Stomach (tissue), 8 donors: ENCODE measurements at regions not wholly inside any gene's neighbourhood (a gene's known extent, or its start where the extent isn't known, plus 50 kb on each side); places are given as distances from the start of the nearest gene placed in this dataset.

Source experiments
- DNase-seq, 2 donors: peaks; one replicate each; pipeline versions ENCODE4 v3.0.0 to v3.0.0-alpha.2; 2013 to 2019
- H3K27ac ChIP-seq, 5 donors: fragments of 200-600 bp in 4 of 5; sonication (generic) in 4 of 5; one replicate each; pipeline ENCODE4 v1.5.1; 2013 to 2019; ENCODE audit warnings: mild to moderate bottlenecking in 1 of 5, moderate library complexity in 1 of 5
- H3K27me3 ChIP-seq, 3 donors: fragments of 200-600 bp; sonication (generic); one replicate each; pipeline ENCODE4 v1.5.1; 2017 to 2019; ENCODE audit warnings: mixed run types in 1 of 3
- H3K36me3 ChIP-seq, 4 donors: fragments of 200-600 bp; sonication (generic); 1 replicate in 3 of 4; 2 replicates in 1 of 4; pipeline ENCODE4 v1.5.1; 2016 to 2019
- H3K4me1 ChIP-seq, 4 donors: fragments of 200-600 bp; sonication (generic); one replicate each; pipeline ENCODE4 v1.5.1; 2016 to 2019
- H3K4me3 ChIP-seq, 4 donors: fragments of 200-600 bp; sonication (generic) in 3 of 4; one replicate each; pipeline ENCODE4 v1.5.1; 2016 to 2019; ENCODE audit warnings: mild to moderate bottlenecking in 1 of 4
- H3K9me3 ChIP-seq, 4 donors: fragments of 200-600 bp; sonication (generic); one replicate each; pipeline ENCODE4 v1.5.1; 2016 to 2019
- EP300 ChIP-seq: sonication (generic); formaldehyde crosslinking; IDR thresholded peaks from one replicate; pipeline ENCODE4 v1.6.1; 2017; ENCODE audit warnings: antibody characterized with exemption
- POLR2A ChIP-seq, 4 donors: fragments of 450-650 bp; IDR thresholded peaks; one replicate each; pipeline ENCODE4 v1.6.1; 2016; ENCODE audit warnings: antibody characterized with exemption in 4 of 4, control low read depth in 2 of 4, mild to moderate bottlenecking in 1 of 4, moderate library complexity in 1 of 4
- POLR2AphosphoS5 ChIP-seq, 3 donors: sonication (generic); formaldehyde crosslinking; IDR thresholded peaks; one replicate each; pipeline ENCODE4 v1.6.1; 2016; ENCODE audit warnings: antibody characterized with exemption in 3 of 3
- WGBS, 5 donors: extraction: QIAGEN DNeasy Blood & Tissue Kit in 3 of 5; methylation state at CpG; one replicate each; pipeline versions ENCODE4 v1.1.5 to v1.1.7; 2013 to 2018; 5-methylcytosine and 5-hydroxymethylcytosine counted together
- intact Hi-C: fragments of 100-400 bp; cut with DNase I; formaldehyde crosslinking; loops from one replicate; pipeline ENCODE4 v1.15.1; 2023; ENCODE audit warnings: low total_unique reads
- TF ChIP-seq, protein P1 (sequence below), 7 experiments: fragments of 450-650 bp in 4 of 7; fragments of 200-600 bp in 3 of 7; sonication (generic) in 3 of 7; IDR thresholded peaks; one replicate each; pipeline ENCODE4 v1.5.1; 2016 to 2019; ENCODE audit warnings: antibody characterized with exemption in 7 of 7, control low read depth in 2 of 7, mild to moderate bottlenecking in 1 of 7
- donor health status: healthy with polysubstance abuse.
- donor health status: Bipolar disorder and iron deficiency.
- donor health status: healthy.

DNA sequence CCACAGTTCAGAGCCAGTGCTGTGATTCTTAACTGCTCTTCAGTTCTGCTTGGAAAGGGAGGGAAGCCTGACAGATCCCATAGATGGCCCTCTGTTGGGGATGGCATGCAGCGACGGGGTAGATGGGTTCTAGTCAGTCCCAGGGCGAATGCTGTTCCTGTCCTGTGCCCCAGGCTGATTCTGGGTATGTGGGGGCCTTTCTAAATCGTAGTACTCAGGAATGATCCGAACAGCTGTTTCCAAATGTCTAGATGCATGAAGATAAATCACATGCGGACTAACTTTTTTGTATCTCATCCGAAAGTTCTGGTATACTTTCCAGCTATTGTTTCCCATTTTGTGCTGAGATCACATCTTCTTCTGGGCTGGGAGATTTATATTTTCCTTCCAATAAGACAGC is 186.0 kb upstream of the MKI67 start:
- H3K27me3 ChIP-seq, result peaks cover 0 to 34% (median 0%) of the 10 kb centered on the region in 3 donors
- no peak overlapping the region for H3K27ac ChIP-seq
- WGBS, 5 donors, result 70 to 81% (median 75%) methylated on average over 7 of the region's 7 CpGs
- no peak for TF ChIP-seq POLR2AphosphoS5 (IDR thresholded peaks at IDR 0.05)
- TF ChIP-seq POLR2A (IDR thresholded peaks at IDR 0.05), result no peak
- TF ChIP-seq EP300, result no peak
- TF ChIP-seq, protein P1, sequence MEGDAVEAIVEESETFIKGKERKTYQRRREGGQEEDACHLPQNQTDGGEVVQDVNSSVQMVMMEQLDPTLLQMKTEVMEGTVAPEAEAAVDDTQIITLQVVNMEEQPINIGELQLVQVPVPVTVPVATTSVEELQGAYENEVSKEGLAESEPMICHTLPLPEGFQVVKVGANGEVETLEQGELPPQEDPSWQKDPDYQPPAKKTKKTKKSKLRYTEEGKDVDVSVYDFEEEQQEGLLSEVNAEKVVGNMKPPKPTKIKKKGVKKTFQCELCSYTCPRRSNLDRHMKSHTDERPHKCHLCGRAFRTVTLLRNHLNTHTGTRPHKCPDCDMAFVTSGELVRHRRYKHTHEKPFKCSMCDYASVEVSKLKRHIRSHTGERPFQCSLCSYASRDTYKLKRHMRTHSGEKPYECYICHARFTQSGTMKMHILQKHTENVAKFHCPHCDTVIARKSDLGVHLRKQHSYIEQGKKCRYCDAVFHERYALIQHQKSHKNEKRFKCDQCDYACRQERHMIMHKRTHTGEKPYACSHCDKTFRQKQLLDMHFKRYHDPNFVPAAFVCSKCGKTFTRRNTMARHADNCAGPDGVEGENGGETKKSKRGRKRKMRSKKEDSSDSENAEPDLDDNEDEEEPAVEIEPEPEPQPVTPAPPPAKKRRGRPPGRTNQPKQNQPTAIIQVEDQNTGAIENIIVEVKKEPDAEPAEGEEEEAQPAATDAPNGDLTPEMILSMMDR (IDR thresholded peaks at IDR 0.05), result no peak
- intact Hi-C loops, result no loop called here
- no peaks in the 10 kb centered on the region for H3K36me3 ChIP-seq
- H3K4me1 ChIP-seq, result no peaks in the 10 kb centered on the region
- no peaks in the 10 kb centered on the region for H3K9me3 ChIP-seq
- H3K4me3 ChIP-seq, result no peak overlapping the region
- no peak for DNase-seq

DNA sequence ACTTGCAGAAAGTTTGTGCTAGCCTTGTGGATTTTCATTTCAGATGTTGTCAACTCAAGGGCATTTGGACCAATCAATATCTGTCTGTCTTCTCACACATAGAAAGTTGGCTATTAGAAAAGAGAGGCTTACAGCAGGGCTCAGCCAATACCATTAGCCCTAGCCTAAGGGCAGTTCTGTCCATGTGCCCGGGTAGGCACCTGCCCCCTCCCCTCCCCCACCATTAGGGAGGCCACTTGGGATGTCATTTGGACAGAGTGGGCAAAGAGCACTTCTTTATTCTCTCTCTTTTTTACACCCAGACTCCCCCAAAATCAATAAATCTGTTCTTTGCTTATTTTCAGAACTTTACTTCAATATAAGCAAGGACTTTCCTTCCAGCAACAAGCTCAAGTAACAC is 188.5 kb upstream of the MKI67 start:
- no peak overlapping the region for H3K4me3 ChIP-seq
- H3K27me3 ChIP-seq, result peaks cover 0 to 10% (median 0%) of the 10 kb centered on the region in 3 donors
- TF ChIP-seq, protein P1 (IDR thresholded peaks at IDR 0.05), result no peak
- TF ChIP-seq POLR2AphosphoS5 (IDR thresholded peaks at IDR 0.05) (no peak), POLR2A (IDR thresholded peaks at IDR 0.05) (no peak), EP300 (no peak)
- H3K4me1 ChIP-seq, result no peaks in the 10 kb centered on the region
- 33 to 60% (median 58%) methylated on average over 1 of the region's 1 CpG for WGBS, 5 donors
- no peak for DNase-seq
- no peaks in the 10 kb centered on the region for H3K9me3 ChIP-seq
- H3K27ac ChIP-seq, result no peak overlapping the region
- intact Hi-C loops, result no loop called here
- H3K36me3 ChIP-seq, result no peaks in the 10 kb centered on the region

DNA sequence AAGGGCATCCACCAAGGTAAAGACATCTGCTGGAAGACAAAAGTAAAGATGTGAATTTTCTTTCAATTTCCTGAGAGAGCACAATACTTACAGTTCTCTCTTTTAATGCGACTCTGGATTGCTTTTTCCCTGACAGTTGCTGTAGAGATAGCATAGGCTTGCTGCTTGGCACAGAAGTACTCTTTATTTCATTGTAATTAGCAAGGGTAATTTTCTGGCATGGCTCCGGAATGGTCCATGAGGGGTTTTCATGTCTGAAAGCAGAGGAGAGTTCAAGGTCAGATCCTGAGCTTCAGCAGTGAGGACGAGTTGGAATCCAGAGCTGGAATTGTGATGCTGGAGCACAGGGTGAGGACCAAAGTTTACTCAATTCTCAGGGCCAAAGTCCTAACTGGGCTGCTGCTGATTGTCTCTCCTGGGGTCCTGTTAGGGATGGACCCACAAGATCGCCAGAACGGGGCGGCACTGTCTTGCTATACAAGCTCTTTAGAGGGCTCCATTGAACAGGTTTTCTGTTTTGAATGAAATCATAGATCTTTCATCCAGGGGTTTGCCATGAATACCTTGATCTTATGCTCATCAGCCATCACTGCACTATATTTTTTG is 190.0 kb upstream of the MKI67 start:
- H3K36me3 ChIP-seq, result no peaks in the 10 kb centered on the region
- H3K27ac ChIP-seq, result no peak overlapping the region
- no peaks in the 10 kb centered on the region for H3K4me1 ChIP-seq
- intact Hi-C loops, result no loop called here
- no peak overlapping the region for H3K4me3 ChIP-seq
- no peaks in the 10 kb centered on the region for H3K9me3 ChIP-seq
- H3K27me3 ChIP-seq, result peaks cover 0 to 7% (median 0%) of the 10 kb centered on the region in 3 donors
- 73 to 82% (median 80%) methylated on average over 6 of the region's 6 CpGs for WGBS, 5 donors
- no peak for TF ChIP-seq EP300
- no peak for TF ChIP-seq POLR2AphosphoS5 (IDR thresholded peaks at IDR 0.05)
- TF ChIP-seq, protein P1 (IDR thresholded peaks at IDR 0.05), result no peak
- no peak for TF ChIP-seq POLR2A (IDR thresholded peaks at IDR 0.05)
- DNase-seq, result no peak

DNA sequence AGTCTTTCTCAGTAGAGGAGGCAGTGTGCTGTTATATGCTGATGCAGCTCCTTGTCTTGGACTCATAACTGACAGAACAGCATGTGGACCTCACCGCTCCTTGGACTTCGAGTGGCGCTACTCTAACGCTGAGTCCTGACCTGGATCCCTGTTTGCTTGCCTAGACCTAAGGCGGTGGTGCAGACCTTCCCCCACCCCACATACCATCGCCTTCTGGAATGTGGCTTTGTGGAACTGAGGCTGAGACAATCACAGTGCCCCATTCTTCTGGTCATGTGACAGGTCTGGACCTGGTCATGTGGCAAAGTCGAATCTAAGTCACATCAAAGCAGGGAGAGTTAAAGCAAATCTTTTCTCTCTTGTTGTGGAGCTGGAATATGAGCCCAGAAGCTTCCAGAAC is 190.7 kb upstream of the MKI67 start:
- no peak overlapping the region for H3K27ac ChIP-seq
- H3K9me3 ChIP-seq, result no peaks in the 10 kb centered on the region
- intact Hi-C loops, result no loop called here
- no peaks in the 10 kb centered on the region for H3K36me3 ChIP-seq
- peaks cover 0 to 4% (median 0%) of the 10 kb centered on the region in 3 donors for H3K27me3 ChIP-seq
- TF ChIP-seq EP300 (no peak), POLR2AphosphoS5 (IDR thresholded peaks at IDR 0.05) (no peak), POLR2A (IDR thresholded peaks at IDR 0.05) (no peak)
- TF ChIP-seq, protein P1 (IDR thresholded peaks at IDR 0.05), result no peak
- no peaks in the 10 kb centered on the region for H3K4me1 ChIP-seq
- 75 to 83% (median 81%) methylated on average over 7 of the region's 7 CpGs for WGBS, 5 donors
- H3K4me3 ChIP-seq, result no peak overlapping the region
- no peak for DNase-seq
